HG02885 (cell line): ENCODE measurements at regions not wholly inside any gene's neighbourhood (a gene's known extent, or its start where the extent isn't known, plus 50 kb on each side); places are given as distances from the start of the nearest gene placed in this dataset.

Experiments
- ATAC-seq: cut with Tn5 transposase; IDR thresholded peaks from one replicate; pipeline ENCODE4 v1.9.1; 2021; ENCODE audit warnings: mild to moderate bottlenecking; ENCODE audit not compliant: unreplicated experiment, poor library complexity

DNA sequence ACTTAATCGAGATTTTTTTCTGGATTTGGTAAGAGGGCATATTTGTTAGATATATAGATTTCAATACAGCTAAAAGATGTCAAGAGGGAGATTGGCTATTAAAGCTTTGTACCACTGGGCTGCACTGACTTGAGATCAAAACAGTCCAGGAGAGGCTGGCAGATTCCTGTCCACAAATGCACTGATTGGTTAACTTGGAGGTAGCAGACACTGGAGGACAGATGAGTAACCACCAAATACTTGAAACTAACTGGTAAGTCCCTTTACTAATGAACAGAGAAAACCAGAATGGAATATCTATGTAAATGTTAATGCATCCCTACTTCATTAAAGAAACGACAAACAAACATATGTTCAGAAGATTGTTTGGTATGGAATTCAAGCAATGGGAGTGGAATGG, 416.6 kb downstream of the LRIG3 start:
- ATAC-seq = no peak

DNA sequence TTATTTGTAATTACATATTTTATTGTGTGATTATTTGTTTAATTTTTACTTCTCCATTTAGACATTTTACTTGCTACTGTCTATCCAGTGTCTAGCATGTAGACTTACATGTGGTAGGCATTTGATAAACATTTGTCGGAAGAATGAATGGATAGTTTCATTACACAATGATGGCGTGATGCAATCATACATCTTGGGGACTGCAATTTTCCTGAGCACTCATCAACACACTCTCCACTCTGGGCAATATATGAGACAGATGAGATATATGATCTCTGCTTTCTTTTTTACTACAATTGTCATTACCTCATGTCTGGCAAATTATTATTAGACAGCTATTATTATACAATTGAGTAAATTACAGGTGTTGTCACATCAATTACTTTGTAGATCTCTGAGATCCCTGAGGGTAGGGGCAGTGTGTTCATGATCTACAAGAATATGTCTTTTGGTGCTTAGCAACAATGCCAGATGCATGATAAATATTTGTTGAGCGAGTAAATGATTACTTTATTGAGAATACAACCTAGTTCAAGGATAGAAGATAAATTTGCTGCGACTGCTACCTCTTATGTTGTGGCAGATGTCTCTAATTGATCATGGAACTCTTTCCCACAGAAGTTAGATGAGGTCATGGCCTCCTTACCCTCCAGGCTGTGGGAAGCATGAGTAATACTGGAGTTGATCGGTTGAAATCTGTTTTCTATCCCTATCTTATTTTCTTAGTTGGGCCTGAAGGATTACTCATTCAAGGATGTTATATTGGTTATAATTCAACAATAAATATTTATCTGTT, 416.0 kb downstream of the LRIG3 start:
- no peak for ATAC-seq

DNA sequence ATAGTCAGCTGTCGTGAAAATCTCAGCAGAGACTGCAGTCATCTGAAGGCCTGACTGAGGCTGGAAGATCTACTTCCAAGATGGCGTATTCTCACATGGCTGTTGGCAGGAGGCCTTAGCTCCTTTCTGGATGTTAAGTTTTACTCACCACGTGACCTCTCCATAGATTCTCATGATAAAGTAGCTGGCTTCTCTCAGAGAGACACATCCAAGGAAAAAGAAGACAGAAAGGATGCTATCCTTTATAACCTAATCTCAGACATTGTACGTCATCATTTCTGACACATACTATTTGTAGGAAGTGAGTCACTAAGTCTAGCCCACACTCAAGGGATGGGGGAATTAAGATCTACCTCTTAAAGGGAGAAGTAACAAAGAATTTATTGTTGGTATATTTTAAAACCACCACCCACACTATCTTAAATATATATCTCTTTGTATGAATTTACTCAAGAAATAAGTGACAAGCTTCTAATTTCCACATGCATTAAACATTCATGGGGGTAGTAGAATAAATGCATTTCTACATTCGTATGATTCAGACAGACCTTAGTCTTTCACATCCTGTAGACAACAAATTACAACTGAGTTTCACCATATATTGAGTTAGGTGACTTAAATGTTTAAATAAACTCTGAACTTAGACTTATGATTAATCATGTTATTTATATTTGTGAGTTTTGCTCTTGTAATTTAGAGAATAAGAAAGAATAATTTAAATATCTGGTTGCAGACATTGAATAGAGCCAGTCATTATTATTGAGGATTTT, 411.0 kb downstream of the LRIG3 start:
- ATAC-seq = no peak

DNA sequence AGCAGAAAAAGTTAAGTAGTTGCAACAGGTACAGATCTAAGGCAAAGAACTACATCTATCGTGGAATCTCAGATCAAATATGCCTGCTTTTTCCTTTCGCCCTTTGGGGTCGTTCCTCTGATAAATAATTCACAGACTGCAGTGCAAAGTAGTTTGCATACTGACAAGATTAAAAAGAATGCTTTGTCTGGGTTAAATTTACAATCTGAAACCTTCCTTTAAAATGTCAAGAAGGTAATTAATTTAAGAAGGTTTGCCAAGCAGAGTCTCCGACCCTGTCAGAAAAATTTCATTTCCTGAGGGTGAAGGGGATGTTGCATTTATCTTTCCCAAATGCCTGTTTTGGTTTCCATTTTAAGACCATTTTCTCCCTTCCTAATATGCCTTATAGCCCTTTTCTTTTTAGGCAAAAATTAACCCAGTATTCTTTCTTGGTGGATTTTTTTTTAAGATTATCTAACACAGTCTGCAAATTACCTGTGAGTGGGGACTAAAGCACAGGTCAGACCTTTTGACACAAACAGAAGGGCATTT, 406.9 kb downstream of the LRIG3 start:
- no peak for ATAC-seq

DNA sequence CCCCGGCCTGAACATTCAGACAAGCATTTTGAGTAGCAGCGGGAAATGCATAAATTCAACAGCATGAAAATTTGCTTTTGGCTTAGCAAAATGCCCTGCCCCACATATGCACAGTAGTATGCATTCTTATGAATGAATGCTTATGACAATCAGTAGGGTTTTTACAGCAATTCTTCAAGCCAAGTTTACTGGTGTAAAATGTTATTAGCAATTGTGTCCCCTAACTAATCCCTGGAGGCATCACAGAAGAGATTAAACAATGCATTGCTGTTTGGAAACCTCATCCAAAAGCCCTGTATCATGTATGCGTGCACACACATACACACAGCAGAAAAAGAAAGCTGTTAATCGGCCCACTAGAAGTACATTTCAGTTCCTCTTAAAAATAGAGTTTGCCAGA, 406.5 kb downstream of the LRIG3 start:
- ATAC-seq = no peak

DNA sequence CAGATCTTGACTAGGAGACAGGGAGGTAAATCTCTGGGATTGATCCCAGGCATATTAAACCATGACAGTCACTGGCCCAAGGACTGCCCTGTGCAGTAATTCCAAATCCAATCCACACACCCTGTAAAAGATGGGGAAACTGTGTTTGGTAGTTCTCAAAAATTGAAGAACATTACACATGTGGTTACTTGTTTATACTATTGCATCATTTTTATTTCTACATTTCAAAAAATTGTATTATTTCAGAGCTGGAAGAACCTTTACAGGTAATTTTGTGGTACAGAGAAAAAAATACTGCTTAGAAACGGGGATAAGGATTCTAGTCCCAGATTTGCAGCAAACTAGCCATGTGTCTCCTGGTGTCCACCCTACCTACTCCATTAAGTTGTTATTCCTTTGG, 400.5 kb downstream of the LRIG3 start:
- ATAC-seq = no peak

DNA sequence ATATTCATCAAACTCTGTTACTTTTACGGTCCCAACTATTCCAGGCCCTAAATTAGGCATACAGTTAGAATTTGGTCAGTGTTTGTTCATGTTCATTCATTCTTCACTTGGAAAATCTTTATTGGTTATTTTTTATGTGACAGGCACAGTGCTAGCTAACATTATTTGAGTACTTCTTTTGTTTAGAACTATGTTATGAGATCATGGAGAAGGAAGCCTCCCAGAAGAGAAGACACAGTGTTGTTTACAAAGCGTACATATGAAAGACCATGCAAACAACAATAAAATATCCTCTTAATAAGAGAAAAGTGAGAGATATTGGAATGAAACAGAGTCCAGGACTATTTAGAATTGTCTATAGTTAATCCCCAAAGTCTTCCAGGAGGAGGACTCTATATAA, 399.2 kb downstream of the LRIG3 start:
- no peak for ATAC-seq

DNA sequence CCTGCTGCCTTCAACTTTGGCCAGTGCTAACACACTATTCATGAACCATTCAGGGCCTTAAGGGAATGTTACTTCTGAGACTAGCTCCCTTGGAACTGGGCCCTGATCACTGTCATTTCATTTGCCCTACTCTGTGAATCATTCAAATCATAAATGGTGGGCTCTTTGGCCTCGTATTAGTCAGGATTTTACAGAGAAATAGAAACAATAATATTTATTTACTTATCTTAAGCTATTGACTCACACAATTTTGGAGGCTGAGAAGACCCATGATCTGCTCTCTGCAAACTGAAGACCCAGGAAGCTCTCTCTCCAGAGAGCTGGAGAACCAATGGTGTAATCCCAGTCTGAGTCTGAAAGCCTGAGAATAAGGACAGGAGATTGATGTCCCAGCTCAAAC, 398.5 kb downstream of the LRIG3 start:
- no peak for ATAC-seq

DNA sequence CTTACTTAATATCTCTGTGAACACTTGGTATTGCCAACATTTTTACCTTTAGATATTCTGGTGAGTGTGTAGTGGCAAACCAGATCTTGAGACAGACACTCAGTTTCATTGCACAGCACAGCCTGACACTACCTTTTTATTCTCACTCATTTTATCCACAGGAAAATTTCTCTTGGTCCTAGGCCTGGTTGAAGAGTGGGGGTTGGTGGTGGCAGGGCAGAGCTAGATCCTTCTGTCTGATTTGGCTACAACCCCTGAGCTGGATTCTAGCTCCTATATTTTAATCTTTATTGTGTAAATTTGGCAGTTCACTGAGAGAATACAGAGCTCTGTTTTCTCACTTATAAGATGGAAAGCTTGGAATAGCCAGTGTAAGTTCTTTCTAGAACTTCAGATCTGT, 396.9 kb downstream of the LRIG3 start:
- ATAC-seq = no peak

DNA sequence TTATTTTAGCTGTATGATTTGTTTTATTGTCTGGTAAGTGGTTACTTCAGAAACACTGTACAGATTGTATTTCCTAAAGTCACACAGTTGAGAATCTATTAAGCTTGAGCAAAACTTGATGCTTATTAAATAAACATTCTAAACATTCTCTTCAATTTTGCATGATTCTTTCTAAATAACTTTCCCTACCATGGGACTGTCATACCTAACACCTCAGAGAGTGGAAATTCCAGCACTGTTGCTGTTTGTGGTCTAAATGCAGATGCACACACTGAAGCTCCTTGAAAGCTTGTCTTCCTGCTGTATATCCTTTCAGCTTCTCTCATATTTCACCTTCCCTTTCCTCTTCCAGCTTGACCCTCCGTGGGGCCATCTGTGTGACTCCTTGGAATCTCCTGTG, 392.0 kb downstream of the LRIG3 start:
- no peak for ATAC-seq

DNA sequence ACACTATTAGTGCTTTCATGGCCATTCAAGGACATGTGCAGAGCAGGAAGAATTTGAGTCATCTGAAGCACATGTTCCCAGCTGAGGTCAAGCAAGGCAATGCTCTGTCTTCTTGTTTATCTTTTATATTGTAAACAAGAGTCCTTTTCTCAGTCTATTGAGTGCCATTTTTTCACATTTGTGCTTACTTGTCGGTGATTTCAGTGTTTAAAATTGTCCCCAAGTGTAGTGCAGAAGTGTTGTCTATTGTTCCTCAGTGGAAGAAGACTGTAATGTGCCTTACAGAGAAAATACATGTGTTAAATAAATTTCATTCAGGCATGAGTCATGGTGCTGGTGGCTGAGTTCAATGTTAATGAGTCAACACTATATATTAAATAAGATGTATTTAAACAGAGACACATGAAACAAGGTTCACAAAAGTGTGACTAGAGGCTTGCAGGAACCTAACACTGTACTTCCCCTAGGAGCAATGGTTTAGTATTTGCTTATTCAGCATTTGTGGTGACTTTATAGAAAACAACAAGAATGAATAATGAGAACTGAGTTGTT, 391.1 kb downstream of the LRIG3 start:
- no peak for ATAC-seq

DNA sequence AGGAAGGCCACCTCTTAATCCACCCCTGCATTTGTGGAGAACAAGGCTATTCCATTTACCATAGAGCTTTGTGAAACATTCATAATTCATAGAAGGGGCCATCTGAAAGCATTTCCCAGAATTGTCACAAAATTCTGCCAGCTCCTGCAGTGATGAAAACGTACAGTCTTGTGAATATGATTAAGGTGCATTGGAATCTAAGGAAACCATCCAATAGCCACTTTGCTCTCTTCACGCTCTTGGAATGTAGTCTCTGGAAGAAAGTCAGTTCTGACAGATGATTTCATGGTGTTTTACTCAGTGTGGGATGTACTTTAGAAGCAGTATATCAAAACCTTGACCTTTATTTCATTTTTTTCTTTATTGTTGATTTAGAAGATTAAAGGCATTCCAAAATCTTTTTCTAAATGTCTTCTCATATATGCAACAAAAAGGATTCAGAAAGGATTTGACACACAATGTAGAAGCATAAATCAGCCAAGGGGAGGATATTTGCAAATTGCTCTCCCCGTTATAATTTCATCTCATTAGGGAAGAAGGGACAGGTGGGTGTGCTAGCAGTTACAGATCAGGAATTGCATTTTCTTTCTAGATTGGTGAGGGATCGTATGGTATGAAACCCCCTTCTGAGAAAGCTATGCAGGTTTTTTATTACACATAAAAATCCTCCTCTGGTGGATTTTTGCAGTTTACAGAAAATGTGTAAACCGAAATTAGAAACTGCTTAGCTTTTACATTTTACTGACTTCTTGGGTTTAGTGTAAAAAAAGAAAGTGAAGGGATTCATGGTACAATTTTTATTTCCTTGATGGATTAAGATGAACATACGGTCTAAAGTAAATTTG, 390.2 kb downstream of the LRIG3 start:
- ATAC-seq = no peak

DNA sequence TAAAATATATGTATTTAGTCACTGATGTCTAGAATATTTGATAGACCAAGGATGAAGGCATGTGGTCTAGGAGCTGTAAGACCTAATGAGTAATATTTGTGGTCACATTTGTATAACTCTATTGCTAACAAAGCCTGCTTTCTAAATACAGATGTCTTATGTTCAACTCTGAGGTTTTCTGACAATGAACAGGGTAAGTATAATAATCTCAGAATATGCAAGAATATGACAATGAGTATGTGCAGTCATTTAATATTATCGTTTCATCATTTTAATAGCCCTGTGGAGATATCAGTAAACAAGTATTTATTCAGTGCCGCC, 389.6 kb downstream of the LRIG3 start:
- ATAC-seq = no peak

DNA sequence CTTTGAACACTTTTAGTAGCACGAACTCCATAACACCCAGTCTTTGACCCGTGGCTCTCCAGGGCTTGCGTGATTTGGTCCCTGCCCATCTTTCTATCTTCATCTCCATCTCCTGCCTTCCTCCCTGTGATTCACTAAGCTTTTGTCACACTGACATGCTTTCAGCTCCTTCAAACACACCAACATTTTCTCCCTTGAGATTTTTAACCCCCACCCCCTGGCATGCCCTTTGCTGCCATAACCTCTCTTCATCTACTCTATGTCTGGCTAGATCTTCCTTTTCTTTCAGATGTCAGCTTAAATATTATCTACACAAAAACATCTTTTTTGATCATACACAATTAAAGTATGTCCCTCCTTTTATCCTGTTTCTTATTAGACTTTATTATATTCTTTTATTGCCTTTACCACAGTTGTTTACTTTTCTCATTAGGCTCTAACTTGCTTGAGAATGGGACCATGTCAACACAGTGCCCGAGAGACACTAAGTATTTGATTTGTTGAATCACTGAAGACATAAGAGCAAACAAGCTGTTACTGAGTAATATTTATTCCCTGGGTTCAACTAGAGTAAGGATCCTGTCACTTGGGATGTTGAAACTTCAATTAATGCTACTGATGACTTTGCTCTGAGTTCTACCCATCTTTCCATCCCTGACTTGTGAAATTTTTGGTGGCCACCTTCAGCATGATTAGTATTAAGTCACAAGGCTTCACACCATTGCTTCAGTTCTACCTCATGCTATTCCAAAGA, 387.3 kb downstream of the LRIG3 start:
- ATAC-seq = no peak

DNA sequence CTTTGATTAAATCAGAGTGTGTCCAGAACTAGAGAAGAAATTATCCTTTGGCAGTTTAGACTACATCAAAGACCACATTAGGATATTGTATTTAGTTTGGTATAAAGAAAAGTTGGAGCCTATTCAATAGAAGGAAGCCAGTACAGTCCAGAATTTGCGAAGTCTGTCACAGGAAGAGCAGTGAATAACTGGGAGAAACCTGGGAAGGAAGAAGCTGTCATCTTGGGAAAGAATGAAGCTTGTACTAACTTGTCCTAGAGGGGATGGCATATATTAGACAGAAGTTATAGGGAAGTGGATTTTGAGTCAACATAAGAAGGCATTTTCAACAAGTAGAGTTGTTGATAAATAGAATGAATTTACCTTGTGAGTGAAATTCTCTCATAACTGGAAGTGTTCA, 386.7 kb downstream of the LRIG3 start:
- ATAC-seq = no peak

DNA sequence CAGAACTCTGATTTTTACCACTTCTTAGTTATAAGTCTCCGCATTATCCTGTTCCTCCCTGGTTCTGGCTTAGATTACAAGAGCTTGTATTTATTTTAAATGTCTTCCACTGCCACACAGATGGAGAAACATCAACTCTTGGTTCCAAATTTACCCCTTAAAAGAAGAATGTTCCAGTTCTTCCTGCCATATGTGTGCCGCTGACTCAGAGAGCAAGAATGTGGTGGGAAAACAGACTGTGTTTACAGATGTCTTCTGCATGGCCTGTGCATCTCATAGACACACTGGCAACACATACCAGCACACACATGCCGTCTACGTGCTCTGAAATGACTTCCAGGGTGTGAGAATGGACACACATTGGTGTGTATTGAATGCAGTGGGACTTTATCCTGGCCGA, 383.0 kb downstream of the LRIG3 start:
- ATAC-seq = no peak

DNA sequence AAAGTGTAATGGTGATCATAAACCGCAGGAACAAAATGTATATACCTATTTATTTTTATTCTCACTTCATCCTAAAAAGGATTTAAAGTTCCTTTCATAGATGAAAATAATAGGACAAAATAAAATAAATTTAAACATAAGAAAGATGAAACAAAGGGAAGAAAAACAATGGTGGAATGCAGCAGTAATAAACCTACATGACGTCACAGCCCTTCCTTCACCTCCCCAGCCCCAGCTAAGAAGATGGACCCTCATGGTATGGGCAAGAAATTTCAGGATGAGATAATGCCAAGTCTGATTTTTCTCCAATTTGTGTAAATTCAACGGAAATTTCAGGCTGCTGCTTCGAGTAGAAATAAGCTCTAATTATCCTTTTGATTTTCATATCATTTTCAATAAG, 381.0 kb downstream of the LRIG3 start:
- ATAC-seq = no peak

DNA sequence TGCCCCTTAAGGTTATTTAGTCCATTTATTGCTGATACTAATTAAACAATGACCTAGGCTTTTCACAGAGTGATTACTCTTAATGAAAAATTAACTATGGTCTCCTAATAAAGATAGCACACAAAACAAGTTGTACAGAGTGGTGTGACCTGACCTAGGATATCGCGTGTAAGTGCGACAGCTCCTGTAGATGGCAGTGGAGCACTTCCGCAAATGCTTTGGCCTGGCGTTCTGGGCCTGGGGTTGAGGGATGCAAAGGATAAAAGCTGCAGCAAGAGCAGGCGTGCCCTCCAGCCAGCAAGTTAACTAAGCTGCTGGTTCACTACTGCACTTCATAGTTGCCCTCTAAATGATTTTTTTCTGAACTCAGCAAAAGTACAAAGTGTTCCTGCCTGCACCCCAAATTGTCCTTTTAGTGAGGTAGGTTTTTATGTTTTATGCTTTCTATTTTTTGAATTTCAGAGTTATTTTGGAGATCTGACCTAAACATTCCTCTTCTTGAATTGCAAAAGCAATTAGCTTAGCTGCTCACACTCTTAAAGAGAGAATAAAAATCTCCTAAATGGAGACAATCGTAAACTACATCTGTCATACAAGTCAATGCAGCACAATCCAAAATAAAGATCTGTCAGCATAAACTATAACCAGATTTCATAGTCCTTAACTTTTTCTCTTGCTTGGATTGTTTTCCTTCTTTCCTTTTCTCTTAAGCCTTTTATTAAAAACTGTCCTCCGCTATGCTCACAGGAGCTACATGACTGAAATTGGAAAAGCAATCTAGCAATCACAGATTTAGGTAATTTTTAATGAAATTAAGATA, 379.6 kb downstream of the LRIG3 start:
- ATAC-seq = peak; percentile 97

DNA sequence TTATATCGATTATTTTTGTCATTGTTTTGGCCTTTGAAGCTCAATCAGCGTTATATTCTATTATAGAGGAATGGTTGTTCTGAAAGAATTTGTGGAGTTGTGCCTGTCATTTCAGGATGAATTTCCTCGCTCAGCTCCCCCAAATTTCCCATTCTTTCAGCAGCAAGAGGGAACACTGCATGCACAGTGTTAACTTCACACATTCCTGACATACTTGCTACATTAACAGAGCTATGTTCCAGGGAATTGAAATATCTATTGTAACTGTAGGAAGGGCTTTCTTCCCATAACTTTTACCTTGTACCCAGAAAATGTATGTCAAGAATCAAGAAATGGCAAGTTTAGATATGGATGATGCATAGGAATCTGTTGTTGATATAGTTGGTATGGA, 379.0 kb downstream of the LRIG3 start:
- ATAC-seq = no peak
